ENCODE measurements at regions not wholly inside any gene's neighbourhood (a gene's known extent, or its start where the extent isn't known, plus 50 kb on each side); places are given as distances from the start of the nearest gene placed in this dataset.

GRCh38 chrX:57848857-57849256 is 61.4 kb downstream of the ZXDA start:
- DNase-seq: no peak

GRCh38 chrX:57822818-57823217 is 87.4 kb downstream of the ZXDA start:
- DNase-seq: no peak

GRCh38 chrX:57822398-57822797 is 87.9 kb downstream of the ZXDA start:
- no peak for DNase-seq

GRCh38 chrX:57821703-57822387 is 88.4 kb downstream of the ZXDA start:
- peak; percentile 60 for DNase-seq

GRCh38 chrX:57817302-57817701 is 93.0 kb downstream of the ZXDA start:
- DNase-seq: peak; percentile 1

GRCh38 chrX:57772637-57773036 is 92.6 kb upstream of the NLRP2B start:
- no peak for DNase-seq

DNA sequence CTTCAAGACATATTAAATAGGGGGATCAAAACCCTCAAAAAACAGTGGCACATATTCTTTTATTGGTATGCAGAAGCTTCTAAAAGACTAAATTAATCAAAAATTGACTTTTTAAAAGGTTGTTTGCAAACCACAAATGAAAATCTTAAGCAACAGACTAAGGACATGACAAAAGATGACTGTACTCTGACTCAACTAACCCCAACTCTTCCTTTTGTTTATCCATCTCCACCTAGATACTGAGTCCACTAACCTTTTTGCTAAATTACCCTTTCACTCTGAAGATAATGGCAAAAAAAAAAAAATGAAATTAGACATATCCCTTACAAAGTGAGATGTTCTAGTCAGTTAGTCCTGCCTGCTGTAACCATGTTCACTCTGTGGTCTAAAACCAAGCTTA is 91.6 kb upstream of the NLRP2B start:
- no peak for DNase-seq

DNA sequence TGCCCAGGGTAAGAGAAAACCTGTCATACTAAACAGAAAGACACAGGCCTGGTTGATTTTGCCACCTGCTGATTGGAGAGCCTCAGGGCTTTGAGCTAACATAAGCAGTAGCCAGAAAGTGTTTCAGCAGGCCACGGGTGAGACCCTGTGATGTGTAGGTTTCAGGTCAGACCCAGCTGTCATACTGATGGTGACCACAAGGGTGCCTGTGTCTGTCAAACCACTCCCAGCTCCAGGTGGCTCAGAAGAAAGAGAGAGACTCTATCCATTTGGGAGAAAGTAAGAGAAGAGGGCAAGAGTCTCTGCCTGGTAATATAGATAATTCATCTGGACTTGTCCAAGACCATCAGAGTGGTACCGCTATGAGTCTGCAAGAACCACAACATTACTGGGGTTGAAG is 72.8 kb upstream of the NLRP2B start:
- DNase-seq: no peak

DNA sequence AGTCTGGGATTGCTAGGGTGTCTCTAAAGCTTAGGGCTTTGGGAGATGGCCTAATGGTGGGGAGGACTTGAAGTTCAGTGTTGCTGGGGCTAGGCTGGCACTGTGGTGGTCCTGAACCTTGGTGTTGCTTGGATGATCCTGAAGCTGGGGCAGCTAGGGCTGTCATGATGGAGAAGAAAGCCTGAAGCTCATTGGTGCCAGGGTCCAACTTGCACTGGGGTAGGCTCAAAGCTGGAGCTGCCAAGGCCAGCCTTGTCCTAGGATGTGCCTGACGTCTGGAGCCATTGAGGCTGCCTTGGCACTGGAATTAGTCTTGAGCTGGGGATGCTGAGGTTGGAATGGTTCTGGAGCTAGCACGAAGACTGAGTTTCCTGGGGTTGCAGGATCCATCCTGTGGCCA is 61.0 kb upstream of the NLRP2B start:
- no peak for DNase-seq

GRCh38 chrX:57737881-57738280 is 57.8 kb upstream of the NLRP2B start:
- DNase-seq: no peak
